Body of pancreas (tissue), 4 donors: ENCODE measurements at regions not wholly inside any gene's neighbourhood (a gene's known extent, or its start where the extent isn't known, plus 50 kb on each side); places are given as distances from the start of the nearest gene placed in this dataset.

ENCODE experiments used
- CTCF ChIP-seq, 7 experiments: fragments of 450-650 bp in 4 of 7; fragments of 200-600 bp in 3 of 7; sonication (generic) in 3 of 7; IDR thresholded peaks; one replicate each; pipeline ENCODE4 v1.5.1; 2016 to 2019; ENCODE audit warnings: antibody characterized with exemption in 7 of 7
- POLR2A ChIP-seq, 3 donors: fragments of 450-650 bp; IDR thresholded peaks; one replicate each; pipeline ENCODE4 v1.6.1; 2016; ENCODE audit warnings: antibody characterized with exemption in 3 of 3, mild to moderate bottlenecking in 2 of 3

- TF ChIP-seq POLR2A (IDR thresholded peaks at IDR 0.05), result no peak
- TF ChIP-seq CTCF (IDR thresholded peaks at IDR 0.05), result no peak
Measured at GRCh38 chr12:94844452-94844851, 159.0 kb downstream of the NDUFA12 start.
